Neural cell (in vitro differentiated cells): ENCODE measurements at regions not wholly inside any gene's neighbourhood (a gene's known extent, or its start where the extent isn't known, plus 50 kb on each side); places are given as distances from the start of the nearest gene placed in this dataset.

ENCODE experiments used
- H2AFZ ChIP-seq: fragments of 200-600, 300-800 bp; sonication (generic), shearing (Covaris generic); 2 replicates; pipeline ENCODE4 v1.6.0; 2014; ENCODE audit warnings: low read depth, mild to moderate bottlenecking, antibody characterized with exemption, low read length, moderate library complexity
- H3F3A ChIP-seq: fragments of 200-600 bp; shearing (Covaris generic); 2 replicates; pipeline ENCODE4 v1.6.1; 2016; ENCODE audit warnings: mild to moderate bottlenecking, moderate library complexity, mixed read lengths, antibody characterized with exemption, low read length; ENCODE audit not compliant: insufficient read depth, poor library complexity, severe bottlenecking
- H3K27ac ChIP-seq: fragments of 200-600, 300-800 bp; sonication (generic), shearing (Covaris generic); 2 replicates; pipeline ENCODE4 v1.5.1; 2014; ENCODE audit warnings: mild to moderate bottlenecking, low read length, moderate library complexity
- H3K27me3 ChIP-seq: fragments of 300-800, 200-600 bp; sonication (generic), shearing (Covaris generic); 2 replicates; pipeline ENCODE4 v1.6.0; 2014; ENCODE audit warnings: mild to moderate bottlenecking, low read depth, low read length, moderate library complexity; ENCODE audit not compliant: insufficient read depth
- H3K36me3 ChIP-seq: fragments of 300-800, 200-600 bp; sonication (generic), shearing (Covaris generic); 2 replicates; pipeline ENCODE4 v1.5.1; 2014; ENCODE audit warnings: mild to moderate bottlenecking, antibody characterized with exemption, low read length, moderate library complexity; ENCODE audit not compliant: insufficient read depth
- H3K4me2 ChIP-seq: fragments of 300-800, 200-600 bp; sonication (generic), shearing (Covaris generic); 2 replicates; pipeline ENCODE4 v1.6.0; 2014; ENCODE audit warnings: mild to moderate bottlenecking, low read length
- H3K4me3 ChIP-seq: fragments of 300-800, 200-600 bp; sonication (generic), shearing (Covaris generic); 2 replicates; pipeline ENCODE4 v1.5.1; 2014; ENCODE audit warnings: mild to moderate bottlenecking, low read length, moderate library complexity
- H3K79me2 ChIP-seq: fragments of 200-600 bp; shearing (Covaris generic); replicated peaks from 2 replicates; pipeline ENCODE4 v1.6.0; 2014; ENCODE audit warnings: mild to moderate bottlenecking, low read length, moderate library complexity; ENCODE audit not compliant: insufficient read depth
- H3K9ac ChIP-seq: fragments of 300-800, 200-600 bp; sonication (generic), shearing (Covaris generic); 2 replicates; pipeline ENCODE4 v1.6.1; 2016; ENCODE audit warnings: mild to moderate bottlenecking, low read length, mixed read lengths
- H3K9me2 ChIP-seq: fragments of 200-600 bp; shearing (Covaris generic); 2 replicates; pipeline ENCODE4 v1.6.1; 2016; ENCODE audit warnings: mild to moderate bottlenecking, low read length, mixed read lengths; ENCODE audit not compliant: insufficient read depth
- H3K9me3 ChIP-seq: fragments of 200-600, 300-800 bp; sonication (generic), shearing (Covaris generic); 2 replicates; pipeline ENCODE4 v1.6.1; 2016; ENCODE audit warnings: mild to moderate bottlenecking, mixed run types, low read length, moderate library complexity, mixed read lengths
- H4K20me1 ChIP-seq: fragments of 200-600 bp; shearing (Covaris generic); 2 replicates; pipeline ENCODE4 v1.6.1; 2016; ENCODE audit warnings: mild to moderate bottlenecking, mixed run types; ENCODE audit not compliant: insufficient read depth
- EP300 ChIP-seq: fragments of 450-650 bp; conservative IDR thresholded peaks from 2 replicates; pipeline ENCODE4 v1.6.1; 2014; ENCODE audit warnings: antibody characterized with exemption, mild to moderate bottlenecking, moderate library complexity; ENCODE audit not compliant: poor library complexity, severe bottlenecking
- EZH2 ChIP-seq: fragments of 200-600, 300-800 bp; shearing (Covaris generic), sonication (generic); IDR thresholded peaks from 2 replicates; pipeline ENCODE4 v1.6.1; 2014; ENCODE audit warnings: antibody characterized with exemption, low read length, borderline replicate concordance, mild to moderate bottlenecking; ENCODE audit not compliant: insufficient read depth, poor library complexity, severe bottlenecking
- MXI1 ChIP-seq: fragments of 450-650 bp; conservative IDR thresholded peaks from 2 replicates; pipeline ENCODE4 v1.6.1; 2014; ENCODE audit warnings: antibody characterized with exemption, mild to moderate bottlenecking; ENCODE audit not compliant: poor library complexity, severe bottlenecking
- POLR2AphosphoS5 ChIP-seq: IDR thresholded peaks from 2 replicates; pipeline ENCODE4 v1.6.1; 2012
- RAD21 ChIP-seq: fragments of 450-650 bp; conservative IDR thresholded peaks from 2 replicates; pipeline ENCODE4 v1.6.1; 2014; ENCODE audit warnings: antibody characterized with exemption, mild to moderate bottlenecking, moderate library complexity
- SMC3 ChIP-seq: fragments of 450-650 bp; conservative IDR thresholded peaks from 2 replicates; pipeline ENCODE4 v1.6.1; 2014; ENCODE audit warnings: antibody characterized with exemption, mild to moderate bottlenecking, moderate library complexity; ENCODE audit not compliant: poor library complexity
- TAF1 ChIP-seq: IDR thresholded peaks from 2 replicates; pipeline ENCODE4 v1.6.1; 2012; ENCODE audit warnings: low read depth
- TF ChIP-seq, protein P1 (sequence below): fragments of 450-650 bp; IDR thresholded peaks from 2 replicates; pipeline ENCODE4 v1.5.1; 2014; ENCODE audit warnings: antibody characterized with exemption, mild to moderate bottlenecking, moderate library complexity; ENCODE audit not compliant: poor library complexity, severe bottlenecking
- TF ChIP-seq, protein P2 (sequence below): IDR thresholded peaks from 2 replicates; pipeline ENCODE4 v1.6.1; 2012; ENCODE audit warnings: borderline replicate concordance

DNA sequence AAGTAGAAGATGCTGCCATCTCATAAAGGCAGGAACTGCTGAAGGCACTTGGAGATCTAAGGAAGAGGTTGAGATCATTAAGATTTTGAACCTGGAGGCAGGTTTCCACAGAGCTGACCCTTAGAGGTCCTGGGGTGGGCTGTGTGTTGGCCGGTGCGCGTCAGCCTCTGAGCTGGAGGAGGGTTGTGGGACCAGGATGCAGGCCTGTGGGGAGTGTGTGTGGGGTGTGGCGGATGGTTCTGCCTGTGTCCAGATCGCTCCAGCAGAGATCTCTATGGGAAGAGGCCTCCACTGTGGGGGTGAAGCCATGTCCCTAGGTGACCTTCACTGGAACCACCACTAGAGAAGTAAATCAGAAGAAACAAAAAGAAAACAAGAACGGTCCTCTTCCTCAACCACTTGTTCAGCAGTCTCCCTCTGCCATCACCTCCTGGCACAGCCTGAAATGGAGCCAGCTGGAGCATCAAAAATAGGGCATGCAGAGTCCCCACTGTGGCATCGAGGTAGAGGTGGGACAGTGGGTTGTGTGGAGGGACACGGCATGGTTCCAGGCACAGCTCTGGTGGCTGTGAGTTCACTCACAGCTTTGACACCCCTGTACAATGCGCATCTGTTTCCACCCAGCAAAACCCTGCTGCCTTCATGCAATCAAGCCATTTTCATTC, 453.8 kb downstream of the TCERG1L start:
- Histone ChIP-seq H4K20me1 (no peaks in the 10 kb centered on the region), H3K9ac (no peak overlapping the region), H3K4me2 (no peak overlapping the region), H3K4me3 (no peak overlapping the region), H2AFZ (no peak overlapping the region), H3K9me3 (peaks cover 6% of the 10 kb centered on the region), H3F3A (no peaks in the 10 kb centered on the region), H3K79me2 (no peaks in the 10 kb centered on the region), H3K27me3 (no peaks in the 10 kb centered on the region), H3K27ac (no peak overlapping the region), H3K9me2 (no peaks in the 10 kb centered on the region), H3K36me3 (no peaks in the 10 kb centered on the region)
- no peak for TF ChIP-seq RAD21
- TF ChIP-seq POLR2AphosphoS5: no peak
- TF ChIP-seq EZH2: no peak
- TF ChIP-seq EP300: no peak
- TF ChIP-seq, protein P1, sequence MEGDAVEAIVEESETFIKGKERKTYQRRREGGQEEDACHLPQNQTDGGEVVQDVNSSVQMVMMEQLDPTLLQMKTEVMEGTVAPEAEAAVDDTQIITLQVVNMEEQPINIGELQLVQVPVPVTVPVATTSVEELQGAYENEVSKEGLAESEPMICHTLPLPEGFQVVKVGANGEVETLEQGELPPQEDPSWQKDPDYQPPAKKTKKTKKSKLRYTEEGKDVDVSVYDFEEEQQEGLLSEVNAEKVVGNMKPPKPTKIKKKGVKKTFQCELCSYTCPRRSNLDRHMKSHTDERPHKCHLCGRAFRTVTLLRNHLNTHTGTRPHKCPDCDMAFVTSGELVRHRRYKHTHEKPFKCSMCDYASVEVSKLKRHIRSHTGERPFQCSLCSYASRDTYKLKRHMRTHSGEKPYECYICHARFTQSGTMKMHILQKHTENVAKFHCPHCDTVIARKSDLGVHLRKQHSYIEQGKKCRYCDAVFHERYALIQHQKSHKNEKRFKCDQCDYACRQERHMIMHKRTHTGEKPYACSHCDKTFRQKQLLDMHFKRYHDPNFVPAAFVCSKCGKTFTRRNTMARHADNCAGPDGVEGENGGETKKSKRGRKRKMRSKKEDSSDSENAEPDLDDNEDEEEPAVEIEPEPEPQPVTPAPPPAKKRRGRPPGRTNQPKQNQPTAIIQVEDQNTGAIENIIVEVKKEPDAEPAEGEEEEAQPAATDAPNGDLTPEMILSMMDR: no peak
- no peak for TF ChIP-seq SMC3
- no peak for TF ChIP-seq TAF1
- TF ChIP-seq, protein P2, sequence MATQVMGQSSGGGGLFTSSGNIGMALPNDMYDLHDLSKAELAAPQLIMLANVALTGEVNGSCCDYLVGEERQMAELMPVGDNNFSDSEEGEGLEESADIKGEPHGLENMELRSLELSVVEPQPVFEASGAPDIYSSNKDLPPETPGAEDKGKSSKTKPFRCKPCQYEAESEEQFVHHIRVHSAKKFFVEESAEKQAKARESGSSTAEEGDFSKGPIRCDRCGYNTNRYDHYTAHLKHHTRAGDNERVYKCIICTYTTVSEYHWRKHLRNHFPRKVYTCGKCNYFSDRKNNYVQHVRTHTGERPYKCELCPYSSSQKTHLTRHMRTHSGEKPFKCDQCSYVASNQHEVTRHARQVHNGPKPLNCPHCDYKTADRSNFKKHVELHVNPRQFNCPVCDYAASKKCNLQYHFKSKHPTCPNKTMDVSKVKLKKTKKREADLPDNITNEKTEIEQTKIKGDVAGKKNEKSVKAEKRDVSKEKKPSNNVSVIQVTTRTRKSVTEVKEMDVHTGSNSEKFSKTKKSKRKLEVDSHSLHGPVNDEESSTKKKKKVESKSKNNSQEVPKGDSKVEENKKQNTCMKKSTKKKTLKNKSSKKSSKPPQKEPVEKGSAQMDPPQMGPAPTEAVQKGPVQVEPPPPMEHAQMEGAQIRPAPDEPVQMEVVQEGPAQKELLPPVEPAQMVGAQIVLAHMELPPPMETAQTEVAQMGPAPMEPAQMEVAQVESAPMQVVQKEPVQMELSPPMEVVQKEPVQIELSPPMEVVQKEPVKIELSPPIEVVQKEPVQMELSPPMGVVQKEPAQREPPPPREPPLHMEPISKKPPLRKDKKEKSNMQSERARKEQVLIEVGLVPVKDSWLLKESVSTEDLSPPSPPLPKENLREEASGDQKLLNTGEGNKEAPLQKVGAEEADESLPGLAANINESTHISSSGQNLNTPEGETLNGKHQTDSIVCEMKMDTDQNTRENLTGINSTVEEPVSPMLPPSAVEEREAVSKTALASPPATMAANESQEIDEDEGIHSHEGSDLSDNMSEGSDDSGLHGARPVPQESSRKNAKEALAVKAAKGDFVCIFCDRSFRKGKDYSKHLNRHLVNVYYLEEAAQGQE: no peak
- TF ChIP-seq MXI1: no peak

DNA sequence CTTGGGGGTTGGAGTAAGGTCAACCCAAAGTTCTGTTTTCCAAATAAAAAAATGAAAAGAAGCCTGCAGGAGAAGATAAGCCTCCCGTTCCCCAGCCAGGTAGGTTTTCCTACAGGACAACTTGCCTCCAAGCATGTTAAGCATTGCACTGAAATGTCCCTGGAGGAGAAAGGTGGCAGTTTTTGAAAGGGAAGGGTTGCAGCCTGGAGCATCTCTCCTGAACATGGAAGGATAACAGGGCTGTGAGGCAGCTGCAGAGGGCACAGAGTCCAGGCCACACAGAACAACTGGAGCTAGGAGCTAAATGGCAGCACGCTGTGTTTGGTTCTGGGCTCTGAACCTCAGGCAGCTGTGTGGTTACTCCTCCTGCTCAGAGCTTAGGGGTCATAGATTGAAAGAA, 452.9 kb downstream of the TCERG1L start:
- no peak overlapping the region for H3K4me2 ChIP-seq

More for the DNA sequence above, 452.9 kb downstream of the TCERG1L start:
- H3K27ac ChIP-seq: no peak overlapping the region
- H3K4me3 ChIP-seq: no peak overlapping the region
- no peaks in the 10 kb centered on the region for H3K79me2 ChIP-seq
- no peaks in the 10 kb centered on the region for H3K36me3 ChIP-seq
- no peaks in the 10 kb centered on the region for H3F3A ChIP-seq
- no peaks in the 10 kb centered on the region for H4K20me1 ChIP-seq
- H3K9ac ChIP-seq: no peak overlapping the region
- H3K9me2 ChIP-seq: no peaks in the 10 kb centered on the region
- no peak for TF ChIP-seq SMC3
- H2AFZ ChIP-seq: no peak overlapping the region
- H3K9me3 ChIP-seq: peaks cover 6% of the 10 kb centered on the region
- no peaks in the 10 kb centered on the region for H3K27me3 ChIP-seq
